Hypothalamus (tissue), 51 donors: ENCODE measurements at regions not wholly inside any gene's neighbourhood (a gene's known extent, or its start where the extent isn't known, plus 50 kb on each side); places are given as distances from the start of the nearest gene placed in this dataset.

Experiments
- DNase-seq, 51 donors: peaks; one replicate each; lab custom pipeline; 2025; lab: John Stamatoyannopoulos, UW

GRCh38 chr15:37165395-37165794, 65.0 kb upstream of the MEIS2 start:
- DNase-seq: no peak

- no peak for DNase-seq
Measured at GRCh38 chr15:37166402-37166801, 66.1 kb upstream of the MEIS2 start.

GRCh38 chr15:37181339-37181738, 81.0 kb upstream of the MEIS2 start:
- no peak for DNase-seq

DNA sequence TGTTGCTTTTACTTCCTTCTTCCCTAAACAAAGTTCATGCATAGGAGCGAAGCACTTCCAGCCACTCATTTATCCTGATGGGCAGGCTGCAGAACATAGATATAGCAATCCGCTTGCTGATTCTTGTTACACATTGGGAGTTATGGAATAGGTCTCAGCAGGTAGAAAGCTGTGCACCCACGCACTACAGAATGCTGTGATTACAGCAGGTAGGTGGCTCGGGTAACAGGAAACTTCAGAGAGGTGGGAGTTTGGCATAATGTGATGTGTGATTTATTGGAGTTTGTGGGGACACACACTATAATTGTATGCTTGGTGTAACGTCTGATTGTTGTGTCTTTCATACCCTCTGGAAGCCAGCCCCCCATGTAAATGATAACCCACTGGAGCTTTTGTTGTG, 99.2 kb upstream of the MEIS2 start:
- DNase-seq: peak in 2 of 51 donors; percentile 3 to 22

DNA sequence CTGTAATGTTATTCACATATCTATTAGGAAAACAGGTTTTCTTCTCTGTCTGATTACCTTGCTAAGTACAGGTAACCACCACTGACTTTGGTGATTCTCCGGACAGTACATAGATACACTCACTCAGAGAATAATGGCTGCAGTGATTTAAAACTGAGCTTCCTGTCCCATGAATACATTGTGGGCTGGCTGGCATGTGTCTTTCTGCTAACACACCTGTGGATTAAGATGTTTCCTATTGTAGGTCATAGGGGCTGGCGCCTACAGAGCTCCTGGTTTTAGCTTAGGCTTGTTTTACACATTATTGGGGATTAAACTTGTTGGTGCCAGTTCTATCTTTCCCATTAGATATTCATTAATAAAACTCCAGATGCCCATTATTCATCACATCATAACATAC, 102.7 kb upstream of the MEIS2 start:
- DNase-seq: no peak

GRCh38 chr15:37204692-37205091, 104.3 kb upstream of the MEIS2 start:
- no peak for DNase-seq

- DNase-seq: no peak
Measured at GRCh38 chr15:37206690-37207089, 106.3 kb upstream of the MEIS2 start.

DNA sequence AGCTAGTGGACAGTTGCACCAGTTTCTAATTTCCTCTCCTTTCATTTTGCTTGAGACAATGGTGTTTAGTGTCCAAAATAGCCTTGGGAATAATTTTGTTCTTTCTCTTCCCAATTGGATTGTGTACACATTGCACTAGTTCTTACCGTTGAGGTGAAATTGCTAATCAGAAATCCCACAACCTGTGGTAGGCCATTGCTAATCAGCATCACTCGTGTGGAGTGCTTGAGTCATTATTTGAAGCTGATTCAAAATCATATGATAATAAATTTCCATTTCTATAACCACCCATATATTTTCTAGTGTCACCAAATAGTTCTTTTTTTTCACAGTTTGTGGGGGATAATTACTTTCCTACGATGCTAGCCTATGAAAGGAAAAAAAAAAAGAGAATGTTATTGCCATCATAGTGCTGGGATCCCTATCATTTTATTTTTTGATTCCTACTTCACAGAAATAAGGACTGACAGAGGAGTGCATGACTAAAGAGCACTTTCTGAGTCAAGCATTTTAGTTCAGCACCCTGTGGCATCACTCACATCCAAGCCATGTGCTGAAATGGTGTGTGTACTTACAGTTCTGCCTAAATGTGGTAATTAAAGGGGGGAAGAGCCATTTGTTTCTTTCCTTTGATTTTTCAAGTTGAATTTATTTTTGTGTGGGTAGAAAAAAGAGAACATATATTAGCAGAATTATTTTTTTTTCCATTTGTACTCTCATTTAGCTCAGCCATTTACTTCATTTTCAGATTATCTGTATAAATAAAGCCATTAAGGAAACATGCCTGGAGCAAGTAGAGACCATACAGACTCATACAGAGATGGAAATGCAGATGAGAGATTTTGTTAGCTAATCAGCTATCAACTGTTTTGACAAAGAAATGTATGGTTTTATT, 108.0 kb upstream of the MEIS2 start:
- no peak for DNase-seq

- no peak for DNase-seq
Measured at GRCh38 chr15:37209041-37209363, 108.7 kb upstream of the MEIS2 start.

DNA sequence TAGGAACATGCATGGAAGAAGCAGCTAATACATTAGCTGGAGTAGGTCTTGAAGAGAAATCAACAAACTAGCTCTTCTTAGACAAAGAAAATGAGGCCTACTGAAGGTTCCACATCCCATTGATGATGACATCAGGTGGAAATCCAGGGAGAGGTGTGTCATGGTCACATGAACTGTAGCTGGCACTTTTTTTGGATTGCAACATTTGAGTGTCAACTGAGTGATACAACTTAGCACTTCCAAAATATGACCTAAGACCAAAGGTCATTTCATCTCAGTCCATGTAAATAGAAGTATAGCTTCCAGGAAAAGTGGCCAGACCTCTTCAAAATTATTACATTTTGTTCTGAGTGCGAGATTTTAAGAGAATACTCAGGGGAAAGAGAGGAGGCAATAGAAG, 117.2 kb upstream of the MEIS2 start:
- DNase-seq: no peak

GRCh38 chr15:37218351-37218916, 118.1 kb upstream of the MEIS2 start:
- DNase-seq: no peak

GRCh38 chr15:37219211-37219701, 118.9 kb upstream of the MEIS2 start:
- no peak for DNase-seq

DNA sequence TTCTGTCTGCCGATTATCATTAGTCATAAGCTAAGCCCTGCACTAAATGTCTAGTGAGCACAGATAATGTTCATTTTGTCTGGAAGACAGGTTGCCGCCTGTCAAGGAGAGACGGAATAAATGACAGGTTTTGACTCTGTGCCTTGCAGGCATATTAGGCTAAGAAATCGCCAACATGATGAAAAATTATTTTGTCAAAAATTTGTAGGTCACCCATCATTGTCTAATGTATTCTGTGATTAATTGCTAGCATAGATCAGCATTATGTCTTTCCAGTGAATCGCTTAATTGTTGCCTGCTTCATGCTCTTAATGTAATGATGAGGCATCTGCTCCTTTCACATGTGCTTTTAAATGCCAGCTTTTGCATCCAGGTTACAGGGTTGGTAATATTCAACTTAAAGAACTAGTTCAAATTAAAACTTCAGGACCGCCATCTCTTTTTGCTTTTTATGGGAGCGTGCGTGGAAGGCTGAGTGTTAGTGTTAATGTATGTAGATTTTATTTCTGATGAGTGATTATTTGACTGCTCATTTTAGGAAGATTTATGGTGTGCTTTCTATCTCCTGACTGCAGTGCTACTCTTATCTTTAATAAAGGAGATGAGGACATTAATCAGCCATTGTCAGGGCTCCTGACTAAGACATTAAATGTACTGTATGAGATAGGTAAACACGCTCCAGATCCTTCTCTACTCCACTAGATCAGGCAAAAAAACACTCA, 120.8 kb upstream of the MEIS2 start:
- no peak for DNase-seq

GRCh38 chr15:37221671-37222145, 121.4 kb upstream of the MEIS2 start:
- DNase-seq: no peak

DNA sequence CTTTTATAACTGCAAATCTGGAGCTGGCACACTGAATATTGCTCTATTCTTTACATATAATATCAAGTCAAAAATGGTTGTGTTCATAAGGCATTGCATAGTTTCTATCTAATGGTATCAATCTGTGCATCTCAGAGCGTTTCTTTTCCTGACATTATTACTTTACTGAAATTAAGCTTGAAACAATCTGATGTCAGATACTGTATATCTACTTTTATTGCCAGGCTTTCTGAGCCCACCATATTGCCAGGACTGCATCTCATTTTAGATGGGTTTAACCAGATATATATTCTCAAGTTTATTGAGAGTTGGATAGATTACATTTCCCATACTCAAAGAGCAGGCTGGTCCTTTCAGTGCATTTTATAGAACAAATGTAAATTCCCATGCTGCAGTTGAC, 122.7 kb upstream of the MEIS2 start:
- no peak for DNase-seq

- no peak for DNase-seq
Measured at GRCh38 chr15:37229855-37230619, 129.7 kb upstream of the MEIS2 start.

GRCh38 chr15:37245358-37245757, 145.0 kb upstream of the MEIS2 start:
- DNase-seq: no peak

GRCh38 chr15:37246065-37246464, 145.7 kb upstream of the MEIS2 start:
- DNase-seq: no peak

- DNase-seq: no peak
Measured at GRCh38 chr15:37246856-37247255, 146.5 kb upstream of the MEIS2 start.

DNA sequence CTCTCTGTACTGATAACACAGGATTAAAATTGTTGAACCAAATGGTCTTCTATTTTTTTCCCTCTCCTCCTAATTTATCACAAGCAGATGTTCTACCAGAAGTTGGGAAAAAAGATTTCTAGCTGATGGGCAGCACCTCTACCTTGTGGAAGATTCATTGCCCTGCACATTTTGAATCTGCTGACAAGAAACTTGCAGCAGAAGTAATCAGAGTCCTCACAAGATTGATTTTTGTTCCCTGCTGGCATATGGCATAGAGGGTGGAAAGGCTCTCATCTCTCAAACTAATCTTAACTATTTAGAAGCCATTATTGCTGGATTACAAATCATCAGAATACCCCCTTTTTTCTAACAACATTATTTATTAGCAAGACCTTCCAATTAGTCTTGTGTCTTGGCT, 148.9 kb upstream of the MEIS2 start:
- DNase-seq: no peak

- DNase-seq: no peak
Measured at GRCh38 chr15:37252530-37252929, 152.2 kb upstream of the MEIS2 start.
